Nephron (organoid): ENCODE measurements at regions not wholly inside any gene's neighbourhood (a gene's known extent, or its start where the extent isn't known, plus 50 kb on each side); places are given as distances from the start of the nearest gene placed in this dataset.

Source experiments
- H3K27ac Mint-ChIP-seq, 3 experiments: 2 replicates each; pipeline ENCODE4 v1.8.0; 2020; ENCODE audit warnings: mixed read lengths in 3 of 3, mild to moderate bottlenecking in 2 of 3, moderate library complexity in 1 of 3
- H3K27me3 Mint-ChIP-seq: 2 replicates; pipeline ENCODE4 v1.8.0; 2021; ENCODE audit warnings: low read depth, mild to moderate bottlenecking, moderate library complexity, mixed read lengths
- H3K36me3 Mint-ChIP-seq: 2 replicates; pipeline ENCODE4 v1.8.0; 2020; ENCODE audit warnings: low read depth, mixed read lengths
- H3K4me1 Mint-ChIP-seq: 2 replicates; pipeline ENCODE4 v1.8.0; 2020; ENCODE audit warnings: mixed read lengths
- H3K4me3 Mint-ChIP-seq, 3 experiments: 2 replicates each; pipeline ENCODE4 v1.8.0; 2020; ENCODE audit warnings: mild to moderate bottlenecking in 3 of 3, mixed read lengths in 3 of 3, moderate library complexity in 2 of 3
- H3K9me3 Mint-ChIP-seq: 2 replicates; pipeline ENCODE4 v1.8.0; 2020; ENCODE audit warnings: mixed read lengths
- CTCF ChIP-seq, 3 experiments: fragments of 200-600 bp; sonication (generic); IDR thresholded peaks; one replicate each; pipeline ENCODE4 v1.5.0; 2021; ENCODE audit warnings: antibody characterized with exemption in 3 of 3; ENCODE audit not compliant: unreplicated experiment in 3 of 3

- Mint-ChIP-seq H3K36me3 (no peaks in the 10 kb centered on the region), H3K4me1 (no peaks in the 10 kb centered on the region), H3K27me3 (peaks cover 47% of the 10 kb centered on the region), H3K4me3 (no peak overlapping the region), H3K27ac (no peak overlapping the region), H3K9me3 (no peaks in the 10 kb centered on the region)
- no peak for TF ChIP-seq CTCF (IDR thresholded peaks at IDR 0.05; ENCODE audit: unreplicated experiment in 3 of 3)
Observed at GRCh38 chr1:36731226-36732014, 248.7 kb upstream of the CSF3R start.

- Mint-ChIP-seq H3K4me3 (no peak overlapping the region), H3K4me1 (no peaks in the 10 kb centered on the region), H3K27ac (no peak overlapping the region), H3K36me3 (no peaks in the 10 kb centered on the region), H3K27me3 (peaks cover 46% of the 10 kb centered on the region), H3K9me3 (no peaks in the 10 kb centered on the region)
- no peak for TF ChIP-seq CTCF (IDR thresholded peaks at IDR 0.05; ENCODE audit: unreplicated experiment in 3 of 3)
Observed at GRCh38 chr1:36730599-36730998, 247.9 kb upstream of the CSF3R start.

DNA sequence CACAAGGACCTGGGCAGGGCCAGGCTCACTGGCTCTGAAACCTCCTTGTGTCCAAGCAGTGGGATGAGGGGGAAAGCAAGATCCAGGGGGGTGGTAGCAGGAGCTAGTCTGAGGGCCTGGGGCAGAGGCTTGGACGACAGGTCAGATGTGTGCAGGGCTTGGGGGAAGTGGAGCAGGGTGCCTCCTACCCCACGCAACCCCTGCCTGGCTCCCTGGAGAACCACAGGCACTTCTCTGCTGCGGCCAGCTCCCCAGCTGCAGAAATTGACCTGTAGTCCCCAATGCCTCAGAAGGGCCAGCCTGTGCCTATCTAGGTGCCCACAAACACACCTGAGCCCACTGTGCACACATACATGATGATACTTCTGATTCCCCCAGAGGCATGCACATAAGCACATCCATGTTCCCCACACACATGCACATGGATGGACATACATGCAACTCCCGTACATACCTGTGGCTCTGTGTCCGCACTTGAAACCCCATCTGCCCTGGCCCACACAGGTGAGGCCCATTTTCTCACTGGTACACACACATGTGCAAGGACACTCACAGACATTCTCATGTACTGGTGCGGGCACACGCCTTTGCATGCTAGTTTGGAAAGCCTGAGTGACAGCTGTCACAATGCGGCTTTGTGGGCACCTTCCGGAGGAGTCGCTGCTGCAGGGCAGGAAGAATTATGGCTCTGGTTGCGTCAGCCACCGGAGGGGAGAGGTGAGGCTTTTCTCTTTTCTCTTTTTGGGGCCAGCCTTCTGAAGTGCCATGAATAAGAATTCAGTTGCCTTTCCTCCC, 247.2 kb upstream of the CSF3R start:
- Mint-ChIP-seq H3K27me3 (peaks cover 43% of the 10 kb centered on the region), H3K4me3 (no peak overlapping the region), H3K27ac (no peak overlapping the region), H3K36me3 (no peaks in the 10 kb centered on the region), H3K4me1 (no peaks in the 10 kb centered on the region), H3K9me3 (no peaks in the 10 kb centered on the region)
- no peak for TF ChIP-seq CTCF (IDR thresholded peaks at IDR 0.05; ENCODE audit: unreplicated experiment in 3 of 3)

GRCh38 chr1:36729289-36729688, 246.6 kb upstream of the CSF3R start:
- no peaks in the 10 kb centered on the region for H3K4me1 Mint-ChIP-seq
- H3K36me3 Mint-ChIP-seq, result no peaks in the 10 kb centered on the region
- no peak overlapping the region for H3K27ac Mint-ChIP-seq
- no peak overlapping the region for H3K4me3 Mint-ChIP-seq
- no peaks in the 10 kb centered on the region for H3K9me3 Mint-ChIP-seq
- TF ChIP-seq CTCF (IDR thresholded peaks at IDR 0.05; ENCODE audit: unreplicated experiment in 3 of 3), result no peak
- H3K27me3 Mint-ChIP-seq, result peaks cover 42% of the 10 kb centered on the region

DNA sequence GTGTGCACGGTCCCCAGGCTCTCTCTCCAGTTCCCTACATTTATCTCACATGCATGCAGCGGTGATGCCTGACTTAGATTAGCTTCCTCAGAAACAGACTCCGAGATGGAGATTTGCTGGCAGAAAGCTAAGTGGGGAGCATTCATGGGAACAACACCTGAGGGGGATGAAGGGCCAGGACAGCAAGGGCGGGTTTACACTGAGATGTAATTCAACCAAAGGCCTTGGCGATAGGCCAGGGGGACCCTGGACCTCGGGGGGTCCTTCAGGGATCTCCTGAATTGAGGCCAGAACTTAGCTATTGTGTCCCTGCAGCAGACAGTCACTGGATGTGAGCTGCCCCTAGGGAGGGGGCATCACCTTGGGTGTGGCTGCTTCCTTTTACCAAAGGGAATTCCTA, 246.1 kb upstream of the CSF3R start:
- Mint-ChIP-seq H3K27me3 (peaks cover 40% of the 10 kb centered on the region), H3K36me3 (no peaks in the 10 kb centered on the region), H3K4me3 (no peak overlapping the region), H3K4me1 (no peaks in the 10 kb centered on the region), H3K9me3 (no peaks in the 10 kb centered on the region), H3K27ac (no peak overlapping the region)
- no peak for TF ChIP-seq CTCF (IDR thresholded peaks at IDR 0.05; ENCODE audit: unreplicated experiment in 3 of 3)
